Transverse colon (tissue), 4 donors: ENCODE measurements at regions not wholly inside any gene's neighbourhood (a gene's known extent, or its start where the extent isn't known, plus 50 kb on each side); places are given as distances from the start of the nearest gene placed in this dataset.
"Not testable (repeated sequence)": the region's sequence is repeated elsewhere in the genome, so short reads cannot be mapped to it uniquely, and the experiment has no call there.

Experiments used
- DNase-seq: peaks from one replicate; pipeline ENCODE4 v3.0.0-alpha.2; 2019
- H3K27ac ChIP-seq, 4 donors: fragments of 200-600 bp; sonication (generic); 2 replicates each; pipeline ENCODE4 v1.5.1; 2016 to 2018; ENCODE audit warnings: inconsistent platforms in 4 of 4
- H3K27me3 ChIP-seq: fragments of 200-600 bp; sonication (generic); 2 replicates; pipeline ENCODE4 v1.5.1; 2017; ENCODE audit warnings: inconsistent platforms
- H3K36me3 ChIP-seq, 4 donors: fragments of 200-600 bp; sonication (generic); 2 replicates each; pipeline ENCODE4 v1.5.1; 2017 to 2019; ENCODE audit warnings: inconsistent platforms in 4 of 4
- H3K4me1 ChIP-seq, 4 donors: fragments of 200-600 bp; sonication (generic); 2 replicates each; pipeline ENCODE4 v1.5.1; 2017 to 2020; ENCODE audit warnings: inconsistent platforms in 4 of 4
- H3K4me3 ChIP-seq, 4 donors: fragments of 200-600 bp; sonication (generic); 1 replicate in 1 of 4; 2 replicates in 3 of 4; pipeline versions ENCODE4 v1.5.1 to v1.6.1; 2017 to 2019; ENCODE audit warnings: inconsistent platforms in 4 of 4
- H3K9me3 ChIP-seq, 2 donors: fragments of 200-600 bp; sonication (generic); 2 replicates each; pipeline ENCODE4 v1.5.1; 2017 to 2019; ENCODE audit warnings: inconsistent platforms in 2 of 2
- EP300 ChIP-seq: sonication (generic); formaldehyde crosslinking; IDR thresholded peaks from one replicate; pipeline ENCODE4 v1.6.1; 2017; ENCODE audit warnings: antibody characterized with exemption, low read depth
- POLR2A ChIP-seq: fragments of 450-650 bp; IDR thresholded peaks from one replicate; pipeline ENCODE4 v1.6.1; 2016; ENCODE audit warnings: antibody characterized with exemption, mild to moderate bottlenecking, moderate library complexity
- POLR2AphosphoS5 ChIP-seq, 3 donors: sonication (generic); formaldehyde crosslinking; IDR thresholded peaks; one replicate each; pipeline ENCODE4 v1.6.1; 2016; ENCODE audit warnings: antibody characterized with exemption in 3 of 3
- WGBS, 2 donors: methylation state at CpG; one replicate each; pipeline ENCODE4 v1.1.5; 2018; ENCODE audit warnings: low coverage in 1 of 2; 5-methylcytosine and 5-hydroxymethylcytosine counted together
- in situ Hi-C, 4 donors: fragments of 200-750 bp; cut with MboI; loops; one replicate each; pipeline versions ENCODE4 v1.15.0 to v1.15.1; 2017; ENCODE audit warnings: low sequenced_read_pairs in 3 of 4, low pct_ligation_motif_present in 1 of 4, low pct_unique_long_range_greater_than_20kb in 1 of 4
- intact Hi-C: fragments of 100-400 bp; cut with DNase I; formaldehyde crosslinking; loops from one replicate; pipeline ENCODE4 v1.15.1; 2023; ENCODE audit warnings: low total_unique reads
- TF ChIP-seq, protein P1 (sequence below), 5 experiments: fragments of 200-600 bp in 3 of 5; fragments of 450-650 bp in 2 of 5; sonication (generic) in 3 of 5; IDR thresholded peaks; 1 replicate in 2 of 5; 2 replicates in 3 of 5; pipeline ENCODE4 v1.5.1; 2016 to 2017; ENCODE audit warnings: antibody characterized with exemption in 5 of 5, inconsistent platforms in 3 of 5, mild to moderate bottlenecking in 2 of 5, moderate library complexity in 1 of 5

DNA sequence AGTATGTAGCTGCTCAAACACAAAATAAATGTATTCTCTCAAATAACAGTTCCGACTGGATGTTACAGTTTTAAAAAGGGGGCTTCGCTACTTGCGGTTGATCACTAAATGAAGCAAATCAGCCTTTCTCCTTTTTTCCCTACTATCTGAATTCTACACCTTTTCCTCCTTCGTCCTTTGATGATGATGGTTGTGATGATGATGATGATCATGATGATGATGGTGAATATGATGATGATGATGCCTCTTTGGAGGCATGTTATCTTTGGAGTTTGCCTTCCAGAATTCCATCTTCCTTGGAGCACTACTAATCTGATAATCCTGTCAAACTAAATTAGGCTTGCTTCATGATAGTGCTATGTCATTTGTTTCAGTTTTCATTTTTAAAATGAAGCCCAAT is 1073.3 kb downstream of the SOCS6 start:
- Histone ChIP-seq H3K27ac (no peak overlapping the region), H3K4me1 (no peaks in the 10 kb centered on the region), H3K27me3 (no peaks in the 10 kb centered on the region), H3K36me3 (no peaks in the 10 kb centered on the region), H3K4me3 (no peak overlapping the region), H3K9me3 (peaks cover 0 to 7% of the 10 kb centered on the region in 2 donors)
- no peak for DNase-seq
- intact Hi-C loops (no loop called here), in situ Hi-C loops (no loop called here)
- no peak for TF ChIP-seq POLR2A
- TF ChIP-seq, protein P1, sequence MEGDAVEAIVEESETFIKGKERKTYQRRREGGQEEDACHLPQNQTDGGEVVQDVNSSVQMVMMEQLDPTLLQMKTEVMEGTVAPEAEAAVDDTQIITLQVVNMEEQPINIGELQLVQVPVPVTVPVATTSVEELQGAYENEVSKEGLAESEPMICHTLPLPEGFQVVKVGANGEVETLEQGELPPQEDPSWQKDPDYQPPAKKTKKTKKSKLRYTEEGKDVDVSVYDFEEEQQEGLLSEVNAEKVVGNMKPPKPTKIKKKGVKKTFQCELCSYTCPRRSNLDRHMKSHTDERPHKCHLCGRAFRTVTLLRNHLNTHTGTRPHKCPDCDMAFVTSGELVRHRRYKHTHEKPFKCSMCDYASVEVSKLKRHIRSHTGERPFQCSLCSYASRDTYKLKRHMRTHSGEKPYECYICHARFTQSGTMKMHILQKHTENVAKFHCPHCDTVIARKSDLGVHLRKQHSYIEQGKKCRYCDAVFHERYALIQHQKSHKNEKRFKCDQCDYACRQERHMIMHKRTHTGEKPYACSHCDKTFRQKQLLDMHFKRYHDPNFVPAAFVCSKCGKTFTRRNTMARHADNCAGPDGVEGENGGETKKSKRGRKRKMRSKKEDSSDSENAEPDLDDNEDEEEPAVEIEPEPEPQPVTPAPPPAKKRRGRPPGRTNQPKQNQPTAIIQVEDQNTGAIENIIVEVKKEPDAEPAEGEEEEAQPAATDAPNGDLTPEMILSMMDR (IDR thresholded peaks at IDR 0.05): no peak
- TF ChIP-seq EP300: no peak
- TF ChIP-seq POLR2AphosphoS5 (IDR thresholded peaks at IDR 0.05): no peak
- 85 to 88% methylated on average over 4 of the region's 4 CpGs for WGBS, 2 donors

GRCh38 chr18:71355599-71355998 is 1066.8 kb downstream of the SOCS6 start:
- in situ Hi-C loops, DNase-seq, intact Hi-C loops, H3K27ac ChIP-seq, H3K27me3 ChIP-seq, H3K36me3 ChIP-seq, H3K9me3 ChIP-seq, H3K4me3 ChIP-seq, H3K4me1 ChIP-seq: not testable (repeated sequence)
- WGBS, 2 donors: 51 to 67% methylated on average over 3 of the region's 3 CpGs

- Histone ChIP-seq H3K4me1 (no peaks in the 10 kb centered on the region), H3K4me3 (no peak overlapping the region), H3K9me3 (no peaks in the 10 kb centered on the region), H3K27me3 (no peaks in the 10 kb centered on the region), H3K36me3 (no peaks in the 10 kb centered on the region), H3K27ac (no peak overlapping the region)
- TF ChIP-seq, protein P1 (IDR thresholded peaks at IDR 0.05): no peak
- TF ChIP-seq POLR2A (no peak), EP300 (no peak), POLR2AphosphoS5 (IDR thresholded peaks at IDR 0.05) (no peak)
- DNase-seq: no peak
- WGBS, 2 donors: 15 to 28% methylated on average over 1 of the region's 1 CpG
- intact Hi-C loops (no loop called here), in situ Hi-C loops (no loop called here)
These were observed 1063.8 kb downstream of the SOCS6 start for GRCh38 chr18:71352618-71353017.

- Histone ChIP-seq H3K4me3 (no peak overlapping the region), H3K27ac (no peak overlapping the region), H3K36me3 (no peaks in the 10 kb centered on the region), H3K9me3 (no peaks in the 10 kb centered on the region), H3K4me1 (no peaks in the 10 kb centered on the region), H3K27me3 (no peaks in the 10 kb centered on the region)
- intact Hi-C loops: no loop called here
- in situ Hi-C loops: no loop called here
- WGBS, 2 donors: 37 to 52% methylated on average over 4 to 6 of the region's 6 CpGs
- no peak for DNase-seq
- TF ChIP-seq POLR2AphosphoS5 (IDR thresholded peaks at IDR 0.05) (no peak), POLR2A (no peak), EP300 (no peak)
- TF ChIP-seq, protein P1 (IDR thresholded peaks at IDR 0.05): no peak
These were observed 1047.8 kb downstream of the SOCS6 start for GRCh38 chr18:71336576-71337210.

DNA sequence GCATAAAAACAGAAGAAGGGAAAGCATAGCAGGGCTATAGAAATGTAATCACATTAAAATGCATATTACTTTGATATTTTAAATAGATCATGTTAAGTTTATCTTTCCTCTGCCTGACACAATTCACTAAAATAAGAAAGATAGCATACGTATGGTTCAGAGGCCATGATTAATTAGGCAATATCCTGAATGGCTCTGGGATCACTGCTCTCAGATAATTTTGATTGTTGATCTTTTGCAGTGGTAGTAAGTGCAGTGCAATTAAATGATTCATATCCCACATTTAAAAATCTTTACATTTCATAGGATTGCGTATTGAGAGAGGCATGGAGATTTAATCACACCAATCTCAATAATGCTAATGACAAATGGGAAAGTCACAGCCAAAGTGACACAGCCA is 1040.7 kb downstream of the SOCS6 start:
- H3K36me3 ChIP-seq: no peaks in the 10 kb centered on the region
- TF ChIP-seq POLR2AphosphoS5 (IDR thresholded peaks at IDR 0.05): no peak
- TF ChIP-seq, protein P1 (IDR thresholded peaks at IDR 0.05): no peak
- TF ChIP-seq POLR2A: no peak
- TF ChIP-seq EP300: no peak
- H3K9me3 ChIP-seq: no peaks in the 10 kb centered on the region
- H3K27me3 ChIP-seq: no peaks in the 10 kb centered on the region
- no peak for DNase-seq
- 69 to 72% methylated on average over 2 of the region's 2 CpGs for WGBS, 2 donors
- intact Hi-C loops: no loop called here
- H3K27ac ChIP-seq: no peak overlapping the region
- H3K4me1 ChIP-seq: peaks cover 0 to 11% (median 0%) of the 10 kb centered on the region in 4 donors
- in situ Hi-C loops: no loop called here
- no peak overlapping the region for H3K4me3 ChIP-seq
